Parathyroid adenoma (tissue), 2 donors: ENCODE measurements at regions not wholly inside any gene's neighbourhood (a gene's known extent, or its start where the extent isn't known, plus 50 kb on each side); places are given as distances from the start of the nearest gene placed in this dataset.

ENCODE experiments used
- H2AFZ ChIP-seq: fragments of 300-600 bp; sonication (generic); one replicate; pipeline ENCODE4 v1.7.0; 2017; ENCODE audit warnings: antibody characterized with exemption, mild to moderate bottlenecking
- H3K27ac ChIP-seq: fragments of 300-600 bp; sonication (generic); one replicate; pipeline ENCODE4 v1.7.0; 2017
- H3K27me3 ChIP-seq: fragments of 300-600 bp; sonication (generic); one replicate; pipeline ENCODE4 v1.7.0; 2017; ENCODE audit warnings: low read length; ENCODE audit not compliant: control insufficient read depth, insufficient read depth
- H3K36me3 ChIP-seq: fragments of 300-600 bp; sonication (generic); one replicate; pipeline ENCODE4 v1.7.0; 2017; ENCODE audit warnings: low read length; ENCODE audit not compliant: control insufficient read depth, insufficient read depth
- H3K4me1 ChIP-seq: fragments of 300-600 bp; sonication (generic); one replicate; pipeline ENCODE4 v1.7.0; 2017; ENCODE audit warnings: control low read depth
- H3K4me2 ChIP-seq: fragments of 300-600 bp; sonication (generic); one replicate; pipeline ENCODE4 v1.7.0; 2017; ENCODE audit warnings: low read length
- H3K4me3 ChIP-seq: fragments of 300-600 bp; sonication (generic); one replicate; pipeline ENCODE4 v1.7.0; 2017; ENCODE audit warnings: low read depth, low read length
- H3K79me2 ChIP-seq: fragments of 300-600 bp; sonication (generic); one replicate; pipeline ENCODE4 v1.7.0; 2017; ENCODE audit warnings: control low read depth
- H3K9ac ChIP-seq: fragments of 300-600 bp; sonication (generic); one replicate; pipeline ENCODE4 v1.7.0; 2017; ENCODE audit warnings: mild to moderate bottlenecking
- H3K9me3 ChIP-seq: fragments of 300-600 bp; sonication (generic); one replicate; pipeline ENCODE4 v1.7.0; 2017; ENCODE audit warnings: low read length; ENCODE audit not compliant: control insufficient read depth
- TF ChIP-seq, protein P1 (sequence below): fragments of 300-600 bp; sonication (generic); IDR thresholded peaks from one replicate; pipeline ENCODE4 v1.7.0; 2017; ENCODE audit warnings: antibody characterized with exemption, mild to moderate bottlenecking
- donor health status: primary hyperparathyroidism.

- Histone ChIP-seq H3K9me3 (no peaks in the 10 kb centered on the region), H3K79me2 (no peaks in the 10 kb centered on the region), H3K36me3 (no peaks in the 10 kb centered on the region), H2AFZ (no peak overlapping the region), H3K4me1 (no peaks in the 10 kb centered on the region), H3K4me2 (no peak overlapping the region), H3K27me3 (no peaks in the 10 kb centered on the region), H3K4me3 (no peak overlapping the region), H3K27ac (no peak overlapping the region), H3K9ac (no peak overlapping the region)
- TF ChIP-seq, protein P1, sequence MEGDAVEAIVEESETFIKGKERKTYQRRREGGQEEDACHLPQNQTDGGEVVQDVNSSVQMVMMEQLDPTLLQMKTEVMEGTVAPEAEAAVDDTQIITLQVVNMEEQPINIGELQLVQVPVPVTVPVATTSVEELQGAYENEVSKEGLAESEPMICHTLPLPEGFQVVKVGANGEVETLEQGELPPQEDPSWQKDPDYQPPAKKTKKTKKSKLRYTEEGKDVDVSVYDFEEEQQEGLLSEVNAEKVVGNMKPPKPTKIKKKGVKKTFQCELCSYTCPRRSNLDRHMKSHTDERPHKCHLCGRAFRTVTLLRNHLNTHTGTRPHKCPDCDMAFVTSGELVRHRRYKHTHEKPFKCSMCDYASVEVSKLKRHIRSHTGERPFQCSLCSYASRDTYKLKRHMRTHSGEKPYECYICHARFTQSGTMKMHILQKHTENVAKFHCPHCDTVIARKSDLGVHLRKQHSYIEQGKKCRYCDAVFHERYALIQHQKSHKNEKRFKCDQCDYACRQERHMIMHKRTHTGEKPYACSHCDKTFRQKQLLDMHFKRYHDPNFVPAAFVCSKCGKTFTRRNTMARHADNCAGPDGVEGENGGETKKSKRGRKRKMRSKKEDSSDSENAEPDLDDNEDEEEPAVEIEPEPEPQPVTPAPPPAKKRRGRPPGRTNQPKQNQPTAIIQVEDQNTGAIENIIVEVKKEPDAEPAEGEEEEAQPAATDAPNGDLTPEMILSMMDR = no peak
These were observed 199.9 kb upstream of the ZC3H12A start for GRCh38 chr1:37274486-37274885.

- no peaks in the 10 kb centered on the region for H3K9me3 ChIP-seq
- TF ChIP-seq, protein P1 = no peak
- no peaks in the 10 kb centered on the region for H3K4me1 ChIP-seq
- H2AFZ ChIP-seq = no peak overlapping the region
- H3K79me2 ChIP-seq = no peaks in the 10 kb centered on the region
- no peaks in the 10 kb centered on the region for H3K36me3 ChIP-seq
- no peak overlapping the region for H3K27ac ChIP-seq
- H3K4me2 ChIP-seq = no peak overlapping the region
- no peak overlapping the region for H3K4me3 ChIP-seq
- H3K27me3 ChIP-seq = no peaks in the 10 kb centered on the region
- no peak overlapping the region for H3K9ac ChIP-seq
These were observed 199.3 kb upstream of the ZC3H12A start for GRCh38 chr1:37274938-37275631.

- Histone ChIP-seq H3K27me3 (no peaks in the 10 kb centered on the region), H3K4me1 (no peaks in the 10 kb centered on the region), H3K4me2 (no peak overlapping the region), H3K4me3 (no peak overlapping the region), H3K27ac (no peak overlapping the region), H3K9ac (no peak overlapping the region), H3K9me3 (no peaks in the 10 kb centered on the region), H2AFZ (no peak overlapping the region), H3K79me2 (no peaks in the 10 kb centered on the region), H3K36me3 (no peaks in the 10 kb centered on the region)
- TF ChIP-seq, protein P1 = no peak
These were observed 197.0 kb upstream of the ZC3H12A start for GRCh38 chr1:37277366-37277765.

DNA sequence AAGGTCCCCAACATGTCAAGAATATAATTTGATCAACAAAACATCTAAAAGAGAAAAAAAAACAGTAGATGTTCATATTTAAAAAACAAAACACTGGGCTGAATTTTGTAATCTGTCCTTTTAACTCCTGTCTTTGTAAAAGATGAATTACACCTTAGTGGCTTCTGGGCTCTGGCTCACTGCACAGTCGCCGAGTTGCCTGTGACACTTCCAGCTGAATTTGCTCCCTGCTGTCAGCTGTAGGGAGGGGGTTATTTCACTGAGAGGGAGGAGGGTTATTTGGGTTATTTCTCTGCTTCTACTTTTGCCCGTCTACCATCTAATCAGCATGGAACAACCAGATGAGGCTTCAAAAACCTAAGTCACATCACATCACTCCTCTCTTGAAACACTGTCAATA is 193.0 kb upstream of the ZC3H12A start:
- Histone ChIP-seq H3K9ac (no peak overlapping the region), H3K27me3 (no peaks in the 10 kb centered on the region), H2AFZ (no peak overlapping the region), H3K79me2 (no peaks in the 10 kb centered on the region), H3K4me2 (no peak overlapping the region), H3K9me3 (no peaks in the 10 kb centered on the region), H3K4me1 (no peaks in the 10 kb centered on the region), H3K36me3 (no peaks in the 10 kb centered on the region), H3K27ac (no peak overlapping the region), H3K4me3 (no peak overlapping the region)
- TF ChIP-seq, protein P1 = no peak

DNA sequence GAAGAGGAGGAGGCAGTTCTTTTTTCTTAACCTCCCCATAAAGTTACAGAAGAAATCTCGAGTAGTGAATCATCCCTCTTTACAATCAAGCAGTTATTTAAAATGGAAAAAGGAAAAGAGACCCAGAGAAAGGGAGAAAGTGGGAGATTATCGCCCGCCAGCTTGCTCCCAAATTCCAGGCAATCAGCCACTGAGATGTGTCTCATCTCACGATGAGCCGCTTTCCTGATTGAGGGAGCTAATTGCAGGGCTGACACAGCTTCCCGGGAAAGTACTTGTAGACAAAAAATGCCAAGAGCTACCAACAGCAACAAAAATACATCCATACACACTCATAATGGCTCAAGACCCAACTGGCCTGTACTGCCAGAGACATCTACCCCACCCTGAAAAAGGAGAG is 191.6 kb upstream of the ZC3H12A start:
- Histone ChIP-seq H3K79me2 (no peaks in the 10 kb centered on the region), H3K4me3 (no peak overlapping the region), H3K27me3 (no peaks in the 10 kb centered on the region), H3K36me3 (no peaks in the 10 kb centered on the region), H2AFZ (no peak overlapping the region), H3K9me3 (no peaks in the 10 kb centered on the region), H3K27ac (no peak overlapping the region), H3K4me1 (no peaks in the 10 kb centered on the region), H3K4me2 (no peak overlapping the region), H3K9ac (no peak overlapping the region)
- TF ChIP-seq, protein P1 = no peak
